ENCODE measurements at regions not wholly inside any gene's neighbourhood (a gene's known extent, or its start where the extent isn't known, plus 50 kb on each side); places are given as distances from the start of the nearest gene placed in this dataset.

GRCh38 chrX:39779952-39780783 lies 317.6 kb downstream of the BCOR start:
- DNase-seq (ENCODE audit: low read depth, low spot score): no peak
- FAIRE-seq: no peak
- no peaks in the 10 kb centered on the region for H3K27me3 ChIP-seq (ENCODE audit: control insufficient read depth, extremely low read depth, insufficient read depth, low read length)
- no peaks in the 10 kb centered on the region for H3K79me2 ChIP-seq (ENCODE audit: control insufficient read depth, insufficient read depth, low read length)
- H3K4me2 ChIP-seq (ENCODE audit: control insufficient read depth, extremely low read depth, insufficient read depth, low read depth, low read length): no peak overlapping the region
- H2AFZ ChIP-seq (ENCODE audit: control insufficient read depth, low read length): no peak overlapping the region
- H3K4me1 ChIP-seq (ENCODE audit: control insufficient read depth, extremely low read depth, insufficient read depth, low read length): no peaks in the 10 kb centered on the region
- no peaks in the 10 kb centered on the region for H3K9me1 ChIP-seq (ENCODE audit: control insufficient read depth, extremely low read depth, insufficient read depth, low read length)
- TF ChIP-seq EZH2 (IDR thresholded peaks at IDR 0.05; ENCODE audit: low read length): no peak
- no peak for TF ChIP-seq CTCF (optimal IDR thresholded peaks at IDR 0.05 in 1 of 3, IDR thresholded peaks at IDR 0.05 in 1 of 3, conservative IDR thresholded peaks at IDR 0.05 in 1 of 3; ENCODE audit: extremely low read depth in 1 of 3, insufficient read depth in 2 of 3, low read length in 3 of 3)
- no peaks in the 10 kb centered on the region for H4K20me1 ChIP-seq (ENCODE audit: control insufficient read depth, extremely low read depth, insufficient read depth, low read length)
- H3K36me3 ChIP-seq (ENCODE audit: control insufficient read depth in 2 of 2, extremely low read depth in 1 of 2, insufficient read depth in 2 of 2, low read length in 2 of 2): no peaks in the 10 kb centered on the region
- H3K9ac ChIP-seq (ENCODE audit: control insufficient read depth, extremely low read depth, insufficient read depth, low read length): no peak overlapping the region
- H3K9me3 ChIP-seq (ENCODE audit: control insufficient read depth, low read depth, low read length): no peaks in the 10 kb centered on the region
- no peak overlapping the region for H3K4me3 ChIP-seq (ENCODE audit: control insufficient read depth in 2 of 3, extremely low read depth in 1 of 3, insufficient read depth in 2 of 3, low read depth in 1 of 3, low read length in 3 of 3)
- no peak overlapping the region for H3K27ac ChIP-seq (ENCODE audit: control insufficient read depth, insufficient read depth, low read length)
- dilution Hi-C loops (cut with MboI; ENCODE audit: extremely low pct_ligation_motif_present, low sequenced_read_pairs): no loop called here

GRCh38 chrX:39782276-39782675 lies 315.5 kb downstream of the BCOR start:
- Histone ChIP-seq H3K79me2 (ENCODE audit: control insufficient read depth, insufficient read depth, low read length) (no peaks in the 10 kb centered on the region), H3K4me3 (ENCODE audit: control insufficient read depth in 2 of 3, extremely low read depth in 1 of 3, insufficient read depth in 2 of 3, low read depth in 1 of 3, low read length in 3 of 3) (no peak overlapping the region), H3K36me3 (ENCODE audit: control insufficient read depth in 2 of 2, extremely low read depth in 1 of 2, insufficient read depth in 2 of 2, low read length in 2 of 2) (no peaks in the 10 kb centered on the region), H2AFZ (ENCODE audit: control insufficient read depth, low read length) (no peak overlapping the region), H3K9ac (ENCODE audit: control insufficient read depth, extremely low read depth, insufficient read depth, low read length) (no peak overlapping the region), H3K4me2 (ENCODE audit: control insufficient read depth, extremely low read depth, insufficient read depth, low read depth, low read length) (no peak overlapping the region), H3K4me1 (ENCODE audit: control insufficient read depth, extremely low read depth, insufficient read depth, low read length) (no peaks in the 10 kb centered on the region), H3K9me1 (ENCODE audit: control insufficient read depth, extremely low read depth, insufficient read depth, low read length) (no peaks in the 10 kb centered on the region), H3K27me3 (ENCODE audit: control insufficient read depth, extremely low read depth, insufficient read depth, low read length) (no peaks in the 10 kb centered on the region), H3K9me3 (ENCODE audit: control insufficient read depth, low read depth, low read length) (no peaks in the 10 kb centered on the region), H3K27ac (ENCODE audit: control insufficient read depth, insufficient read depth, low read length) (no peak overlapping the region), H4K20me1 (ENCODE audit: control insufficient read depth, extremely low read depth, insufficient read depth, low read length) (no peaks in the 10 kb centered on the region)
- dilution Hi-C loops (cut with MboI; ENCODE audit: extremely low pct_ligation_motif_present, low sequenced_read_pairs): no loop called here
- no peak for TF ChIP-seq EZH2 (IDR thresholded peaks at IDR 0.05; ENCODE audit: low read length)
- DNase-seq (ENCODE audit: low read depth, low spot score) (no peak), FAIRE-seq (no peak)

- TF ChIP-seq EZH2 (IDR thresholded peaks at IDR 0.05; ENCODE audit: low read length): no peak
- no peak for TF ChIP-seq CTCF (optimal IDR thresholded peaks at IDR 0.05 in 1 of 3, IDR thresholded peaks at IDR 0.05 in 1 of 3, conservative IDR thresholded peaks at IDR 0.05 in 1 of 3; ENCODE audit: extremely low read depth in 1 of 3, insufficient read depth in 2 of 3, low read length in 3 of 3)
- Histone ChIP-seq H3K4me1 (ENCODE audit: control insufficient read depth, extremely low read depth, insufficient read depth, low read length) (no peaks in the 10 kb centered on the region), H3K9me1 (ENCODE audit: control insufficient read depth, extremely low read depth, insufficient read depth, low read length) (no peaks in the 10 kb centered on the region), H4K20me1 (ENCODE audit: control insufficient read depth, extremely low read depth, insufficient read depth, low read length) (no peaks in the 10 kb centered on the region), H3K4me2 (ENCODE audit: control insufficient read depth, extremely low read depth, insufficient read depth, low read depth, low read length) (no peak overlapping the region), H3K4me3 (ENCODE audit: control insufficient read depth in 2 of 3, extremely low read depth in 1 of 3, insufficient read depth in 2 of 3, low read depth in 1 of 3, low read length in 3 of 3) (no peak overlapping the region), H3K27me3 (ENCODE audit: control insufficient read depth, extremely low read depth, insufficient read depth, low read length) (no peaks in the 10 kb centered on the region), H2AFZ (ENCODE audit: control insufficient read depth, low read length) (no peak overlapping the region), H3K27ac (ENCODE audit: control insufficient read depth, insufficient read depth, low read length) (no peak overlapping the region), H3K9ac (ENCODE audit: control insufficient read depth, extremely low read depth, insufficient read depth, low read length) (no peak overlapping the region), H3K36me3 (ENCODE audit: control insufficient read depth in 2 of 2, extremely low read depth in 1 of 2, insufficient read depth in 2 of 2, low read length in 2 of 2) (no peaks in the 10 kb centered on the region), H3K79me2 (ENCODE audit: control insufficient read depth, insufficient read depth, low read length) (no peaks in the 10 kb centered on the region), H3K9me3 (ENCODE audit: control insufficient read depth, low read depth, low read length) (no peaks in the 10 kb centered on the region)
- dilution Hi-C loops (cut with MboI; ENCODE audit: extremely low pct_ligation_motif_present, low sequenced_read_pairs): no loop called here
- FAIRE-seq (no peak), DNase-seq (ENCODE audit: low read depth, low spot score) (no peak)
Observed at GRCh38 chrX:39787999-39788398, 309.8 kb downstream of the BCOR start.

Measured in keratinocyte (primary cell).